Neural progenitor cell (in vitro differentiated cells): ENCODE measurements at regions not wholly inside any gene's neighbourhood (a gene's known extent, or its start where the extent isn't known, plus 50 kb on each side); places are given as distances from the start of the nearest gene placed in this dataset.

Experiments used
- EZH2 ChIP-seq: fragments of 200-600 bp; sonication (generic); IDR thresholded peaks from 2 replicates; pipeline ENCODE4 v1.6.1; 2017; ENCODE audit warnings: antibody characterized with exemption, mild to moderate bottlenecking, moderate library complexity
- TF ChIP-seq, protein P1 (sequence below): fragments of 200-600 bp; sonication (generic); IDR thresholded peaks from 2 replicates; pipeline ENCODE4 v1.5.1; 2017; ENCODE audit warnings: antibody characterized with exemption, mild to moderate bottlenecking

- TF ChIP-seq, protein P1, sequence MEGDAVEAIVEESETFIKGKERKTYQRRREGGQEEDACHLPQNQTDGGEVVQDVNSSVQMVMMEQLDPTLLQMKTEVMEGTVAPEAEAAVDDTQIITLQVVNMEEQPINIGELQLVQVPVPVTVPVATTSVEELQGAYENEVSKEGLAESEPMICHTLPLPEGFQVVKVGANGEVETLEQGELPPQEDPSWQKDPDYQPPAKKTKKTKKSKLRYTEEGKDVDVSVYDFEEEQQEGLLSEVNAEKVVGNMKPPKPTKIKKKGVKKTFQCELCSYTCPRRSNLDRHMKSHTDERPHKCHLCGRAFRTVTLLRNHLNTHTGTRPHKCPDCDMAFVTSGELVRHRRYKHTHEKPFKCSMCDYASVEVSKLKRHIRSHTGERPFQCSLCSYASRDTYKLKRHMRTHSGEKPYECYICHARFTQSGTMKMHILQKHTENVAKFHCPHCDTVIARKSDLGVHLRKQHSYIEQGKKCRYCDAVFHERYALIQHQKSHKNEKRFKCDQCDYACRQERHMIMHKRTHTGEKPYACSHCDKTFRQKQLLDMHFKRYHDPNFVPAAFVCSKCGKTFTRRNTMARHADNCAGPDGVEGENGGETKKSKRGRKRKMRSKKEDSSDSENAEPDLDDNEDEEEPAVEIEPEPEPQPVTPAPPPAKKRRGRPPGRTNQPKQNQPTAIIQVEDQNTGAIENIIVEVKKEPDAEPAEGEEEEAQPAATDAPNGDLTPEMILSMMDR: no peak
- TF ChIP-seq EZH2: no peak
These were observed 1112.4 kb downstream of the TRHDE start for GRCh38 chr12:73384592-73384991.
